Cardiac fibroblast (primary cell): ENCODE measurements at regions not wholly inside any gene's neighbourhood (a gene's known extent, or its start where the extent isn't known, plus 50 kb on each side); places are given as distances from the start of the nearest gene placed in this dataset.

ENCODE experiments used
- DNase-seq, 2 donors: peaks; one replicate each; pipeline versions ENCODE4 v3.0.0 to v3.0.0-alpha.2; 2010; ENCODE audit warnings: low read depth in 2 of 2
- H3K4me3 ChIP-seq, 2 donors: replicated peaks in 1 of 2; 1 replicate in 1 of 2; 2 replicates in 1 of 2; pipeline ENCODE4 v1.5.1; 2011; ENCODE audit warnings: low read depth in 2 of 2, low read length in 2 of 2, mild to moderate bottlenecking in 2 of 2, moderate library complexity in 1 of 2
- CTCF ChIP-seq: IDR thresholded peaks from one replicate; pipeline ENCODE4 v1.5.1; 2011; ENCODE audit warnings: low read depth, mild to moderate bottlenecking, low read length, inconsistent platforms

GRCh38 chr5:17810734-17811133 lies 176.5 kb downstream of the TAF11L14 start:
- DNase-seq = no peak
- no peak for TF ChIP-seq CTCF
- H3K4me3 ChIP-seq = no peak overlapping the region

- TF ChIP-seq CTCF = no peak
- H3K4me3 ChIP-seq = no peak overlapping the region
- DNase-seq = no peak
Measured at GRCh38 chr5:17813214-17813613, 179.0 kb downstream of the TAF11L14 start.

GRCh38 chr5:17816505-17816904 lies 182.2 kb downstream of the TAF11L14 start:
- no peak for DNase-seq
- no peak for TF ChIP-seq CTCF
- H3K4me3 ChIP-seq = no peak overlapping the region

- TF ChIP-seq CTCF = no peak
- DNase-seq = no peak
- no peak overlapping the region for H3K4me3 ChIP-seq
Measured at GRCh38 chr5:17816944-17817343, 182.7 kb downstream of the TAF11L14 start.

- no peak for DNase-seq
- TF ChIP-seq CTCF = no peak
- H3K4me3 ChIP-seq = no peak overlapping the region
Measured at GRCh38 chr5:17817990-17818389, 183.7 kb downstream of the TAF11L14 start.

GRCh38 chr5:17819783-17820182 lies 185.5 kb downstream of the TAF11L14 start:
- no peak for DNase-seq
- TF ChIP-seq CTCF = no peak
- H3K4me3 ChIP-seq = no peak overlapping the region

GRCh38 chr5:17828681-17829080 lies 194.4 kb downstream of the TAF11L14 start:
- H3K4me3 ChIP-seq = no peak overlapping the region
- no peak for DNase-seq
- TF ChIP-seq CTCF = no peak
